Heart left ventricle (tissue), 13 donors: ENCODE measurements at regions not wholly inside any gene's neighbourhood (a gene's known extent, or its start where the extent isn't known, plus 50 kb on each side); places are given as distances from the start of the nearest gene placed in this dataset.

Source experiments
- POLR2A ChIP-seq, 2 donors: fragments of 450-650 bp; IDR thresholded peaks; one replicate each; pipeline ENCODE4 v1.6.1; 2017; ENCODE audit warnings: antibody characterized with exemption in 2 of 2, mild to moderate bottlenecking in 2 of 2, moderate library complexity in 2 of 2
- TF ChIP-seq, protein P1 (sequence below), 12 donors: fragments of 200-600 bp; sonication (generic) in 4 of 12; IDR thresholded peaks; one replicate each; pipeline versions ENCODE4 v1.5.0 to v1.8.0; 2018 to 2022; ENCODE audit warnings: antibody characterized with exemption in 12 of 12, mild to moderate bottlenecking in 5 of 12
- donor health status: ischemic (EF 13 %, LVEDD 7.1; RV severe dilation, severe dysfunction).
- donor health status: DM: no; HTN: yes; CAD: no.
- donor health status: DM: no; HTN: no; CAD: no.
- donor health status: ischemic (EF 25% LVEDD 6.9; RV normal size, moderate dysfunction).
- donor health status: ischemic (EF 25% LVEDD 5.7; RV mildly dilated, moderate dysfunction).
- donor health status: ischemic (EF 35%, LVEDD 5.7; RV mildly dilated, moderate dysfunction).
- donor health status: nonischemic (EF 11% LVEDD 7.7; RV severe dilation, severe dysfunction).
- donor health status: DM: yes; HTN: yes; CAD: no.
- donor health status: PGD.
- donor health status: ischemic (EF 29% LVEDD 5.4; RV normal size, mild dysfunction).
- donor health status: nonischemic (EF 23%, LVEDD 6.1; RV moderate dilation, normal function).

DNA sequence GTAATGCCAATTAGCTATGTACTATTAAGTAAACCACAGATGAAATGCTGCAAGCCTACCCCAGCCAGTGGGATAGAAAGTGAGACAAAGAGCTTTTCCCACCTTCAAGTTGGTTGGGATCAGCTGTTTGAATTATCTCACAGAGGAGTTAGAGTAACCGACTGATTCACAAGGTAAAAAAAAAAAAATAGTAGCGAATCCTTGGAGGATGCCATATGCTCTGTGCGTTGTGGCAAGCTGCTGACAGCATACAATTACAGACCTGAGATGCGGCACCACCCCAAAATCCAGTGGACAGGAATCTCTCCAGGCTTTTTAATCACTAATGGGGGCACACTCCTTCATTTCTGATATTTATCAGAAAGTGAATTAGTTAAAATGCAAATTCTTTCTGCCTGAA, 157.0 kb upstream of the RMST start:
- TF ChIP-seq, protein P1, sequence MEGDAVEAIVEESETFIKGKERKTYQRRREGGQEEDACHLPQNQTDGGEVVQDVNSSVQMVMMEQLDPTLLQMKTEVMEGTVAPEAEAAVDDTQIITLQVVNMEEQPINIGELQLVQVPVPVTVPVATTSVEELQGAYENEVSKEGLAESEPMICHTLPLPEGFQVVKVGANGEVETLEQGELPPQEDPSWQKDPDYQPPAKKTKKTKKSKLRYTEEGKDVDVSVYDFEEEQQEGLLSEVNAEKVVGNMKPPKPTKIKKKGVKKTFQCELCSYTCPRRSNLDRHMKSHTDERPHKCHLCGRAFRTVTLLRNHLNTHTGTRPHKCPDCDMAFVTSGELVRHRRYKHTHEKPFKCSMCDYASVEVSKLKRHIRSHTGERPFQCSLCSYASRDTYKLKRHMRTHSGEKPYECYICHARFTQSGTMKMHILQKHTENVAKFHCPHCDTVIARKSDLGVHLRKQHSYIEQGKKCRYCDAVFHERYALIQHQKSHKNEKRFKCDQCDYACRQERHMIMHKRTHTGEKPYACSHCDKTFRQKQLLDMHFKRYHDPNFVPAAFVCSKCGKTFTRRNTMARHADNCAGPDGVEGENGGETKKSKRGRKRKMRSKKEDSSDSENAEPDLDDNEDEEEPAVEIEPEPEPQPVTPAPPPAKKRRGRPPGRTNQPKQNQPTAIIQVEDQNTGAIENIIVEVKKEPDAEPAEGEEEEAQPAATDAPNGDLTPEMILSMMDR (IDR thresholded peaks at IDR 0.05) = no peak
- TF ChIP-seq POLR2A (IDR thresholded peaks at IDR 0.05) = no peak
